Skeletal muscle cell (primary cell): ENCODE measurements at regions not wholly inside any gene's neighbourhood (a gene's known extent, or its start where the extent isn't known, plus 50 kb on each side); places are given as distances from the start of the nearest gene placed in this dataset.
"Not testable (repeated sequence)": the region's sequence is repeated elsewhere in the genome, so short reads cannot be mapped to it uniquely, and the experiment has no call there.

Experiments
- DNase-seq: peaks from one replicate; pipeline ENCODE4 v3.0.0-alpha.2; 2010; ENCODE audit warnings: low read depth
- H3K4me3 ChIP-seq: 2 replicates; pipeline ENCODE4 v1.5.1; 2011; ENCODE audit warnings: low read depth, mild to moderate bottlenecking, control low read depth, low read length, moderate library complexity

GRCh38 chr6:14380086-14380820 lies 262.7 kb downstream of the CD83 start:
- no peak overlapping the region for H3K4me3 ChIP-seq
- DNase-seq = no peak

- no peak overlapping the region for H3K4me3 ChIP-seq
- DNase-seq = no peak
Measured at GRCh38 chr6:14380901-14381828, 263.6 kb downstream of the CD83 start.

GRCh38 chr6:14381829-14382677 lies 264.5 kb downstream of the CD83 start:
- no peak overlapping the region for H3K4me3 ChIP-seq
- DNase-seq = no peak

- no peak overlapping the region for H3K4me3 ChIP-seq
- DNase-seq = no peak
Measured at GRCh38 chr6:14382678-14383236, 265.2 kb downstream of the CD83 start.

- H3K4me3 ChIP-seq = no peak overlapping the region
- no peak for DNase-seq
Measured at GRCh38 chr6:14383393-14384174, 266.0 kb downstream of the CD83 start.

GRCh38 chr6:14384175-14384949 lies 266.8 kb downstream of the CD83 start:
- H3K4me3 ChIP-seq = no peak overlapping the region
- DNase-seq = no peak

- no peak for DNase-seq
- no peak overlapping the region for H3K4me3 ChIP-seq
Measured at GRCh38 chr6:14386263-14386662, 268.7 kb downstream of the CD83 start.

- H3K4me3 ChIP-seq = no peak overlapping the region
- no peak for DNase-seq
Measured at GRCh38 chr6:14386668-14387067, 269.1 kb downstream of the CD83 start.

- no peak overlapping the region for H3K4me3 ChIP-seq
- DNase-seq = no peak
Measured at GRCh38 chr6:14388371-14388770, 270.8 kb downstream of the CD83 start.

GRCh38 chr6:14389776-14390175 lies 272.2 kb downstream of the CD83 start:
- not testable (repeated sequence) for DNase-seq, H3K4me3 ChIP-seq

- no peak overlapping the region for H3K4me3 ChIP-seq
- DNase-seq = no peak
Measured at GRCh38 chr6:14390805-14391204, 273.2 kb downstream of the CD83 start.

GRCh38 chr6:14393910-14394309 lies 276.3 kb downstream of the CD83 start:
- H3K4me3 ChIP-seq = no peak overlapping the region
- no peak for DNase-seq

- DNase-seq = no peak
- no peak overlapping the region for H3K4me3 ChIP-seq
Measured at GRCh38 chr6:14396392-14396791, 278.8 kb downstream of the CD83 start.

- H3K4me3 ChIP-seq = no peak overlapping the region
- peak; percentile 7 for DNase-seq
Measured at GRCh38 chr6:14396826-14397517, 279.4 kb downstream of the CD83 start.

- no peak overlapping the region for H3K4me3 ChIP-seq
- DNase-seq = no peak
Measured at GRCh38 chr6:14397518-14397901, 279.9 kb downstream of the CD83 start.

GRCh38 chr6:14398953-14399352 lies 281.4 kb downstream of the CD83 start:
- no peak for DNase-seq
- H3K4me3 ChIP-seq = no peak overlapping the region

GRCh38 chr6:14399635-14400034 lies 282.1 kb downstream of the CD83 start:
- no peak for DNase-seq
- no peak overlapping the region for H3K4me3 ChIP-seq

- H3K4me3 ChIP-seq = no peak overlapping the region
- DNase-seq = no peak
Measured at GRCh38 chr6:14401246-14401645, 283.7 kb downstream of the CD83 start.
